SU-DHL-6 (cell line): ENCODE measurements at regions not wholly inside any gene's neighbourhood (a gene's known extent, or its start where the extent isn't known, plus 50 kb on each side); places are given as distances from the start of the nearest gene placed in this dataset.

Source experiments
- H2AFZ ChIP-seq: fragments of 200-600 bp; sonication (generic); 2 replicates; pipeline ENCODE4 v1.6.1; 2014; ENCODE audit warnings: low read depth, mild to moderate bottlenecking, moderate library complexity, mixed read lengths, antibody characterized with exemption, low read length; ENCODE audit not compliant: severe bottlenecking
- H3F3A ChIP-seq: fragments of 200-600 bp; shearing (Covaris generic); 2 replicates; pipeline ENCODE4 v1.6.0; 2016; ENCODE audit warnings: antibody characterized with exemption, mild to moderate bottlenecking; ENCODE audit not compliant: insufficient read depth
- H3K27ac ChIP-seq: fragments of 200-600 bp; sonication (generic); 2 replicates; pipeline ENCODE4 v1.5.1; 2016; ENCODE audit warnings: low read depth, mild to moderate bottlenecking, low read length, moderate library complexity, mixed read lengths
- H3K27me3 ChIP-seq: fragments of 200-600 bp; sonication (generic), shearing (Covaris generic); 2 replicates; pipeline ENCODE4 v1.6.0; 2014; ENCODE audit warnings: mild to moderate bottlenecking, low read length
- H3K36me3 ChIP-seq: fragments of 200-600 bp; sonication (generic); 2 replicates; pipeline ENCODE4 v1.6.1; 2014; ENCODE audit warnings: mild to moderate bottlenecking, low read length, mixed read lengths
- H3K4me2 ChIP-seq: fragments of 300-600, 200-600 bp; shearing (Covaris generic), sonication (generic); 2 replicates; pipeline ENCODE4 v1.6.0; 2014; ENCODE audit warnings: low read length, low read depth, mild to moderate bottlenecking; ENCODE audit not compliant: poor library complexity, severe bottlenecking
- H3K4me3 ChIP-seq: fragments of 200-600 bp; sonication (generic); 2 replicates; pipeline ENCODE4 v1.5.1; 2014; ENCODE audit warnings: antibody characterized with exemption, low read length, mild to moderate bottlenecking, mixed read lengths; ENCODE audit not compliant: insufficient read depth, poor library complexity, severe bottlenecking
- H3K79me2 ChIP-seq: fragments of 200-600 bp; sonication (generic); 2 replicates; pipeline ENCODE4 v1.6.1; 2014; ENCODE audit warnings: mild to moderate bottlenecking, low read length, moderate library complexity; ENCODE audit not compliant: insufficient read depth
- H3K9ac ChIP-seq: fragments of 200-600 bp; sonication (generic); 2 replicates; pipeline ENCODE4 v1.7.0; 2014; ENCODE audit warnings: mild to moderate bottlenecking, low read length
- H3K9me2 ChIP-seq: fragments of 200-600 bp; sonication (generic); replicated peaks from 2 replicates; pipeline ENCODE4 v1.6.1; 2014; ENCODE audit warnings: low read length; ENCODE audit not compliant: insufficient read depth
- H3K9me3 ChIP-seq: fragments of 200-600 bp; sonication (generic); 2 replicates; pipeline ENCODE4 v1.6.1; 2014; ENCODE audit warnings: low read length, mixed read lengths; ENCODE audit not compliant: insufficient read depth
- H4K20me1 ChIP-seq: fragments of 200-600 bp; sonication (generic); 2 replicates; pipeline ENCODE4 v1.6.1; 2014; ENCODE audit warnings: low read depth, mild to moderate bottlenecking, antibody characterized with exemption, low read length, moderate library complexity, mixed read lengths
- CTCF ChIP-seq: fragments of 200-600 bp; sonication (generic); IDR thresholded peaks from one replicate; pipeline ENCODE4 v1.5.1; 2017; ENCODE audit warnings: antibody characterized with exemption, mild to moderate bottlenecking, low read length, moderate library complexity; ENCODE audit not compliant: insufficient read depth, poor library complexity, severe bottlenecking
- EZH2phosphoT487 ChIP-seq: fragments of 200-600 bp; sonication (generic), shearing (Covaris generic); conservative IDR thresholded peaks from 2 replicates; pipeline ENCODE4 v1.6.1; 2018; ENCODE audit warnings: mild to moderate bottlenecking, antibody characterized with exemption, low read length, moderate library complexity, mixed read lengths

- H4K20me1 ChIP-seq, result no peaks in the 10 kb centered on the region
- no peaks in the 10 kb centered on the region for H3F3A ChIP-seq
- no peak overlapping the region for H3K9ac ChIP-seq
- H3K36me3 ChIP-seq, result no peaks in the 10 kb centered on the region
- no peak for TF ChIP-seq CTCF
- no peak for TF ChIP-seq EZH2phosphoT487
- H3K27me3 ChIP-seq, result no peaks in the 10 kb centered on the region
- H3K4me2 ChIP-seq, result no peak overlapping the region
- no peak overlapping the region for H3K4me3 ChIP-seq
- no peaks in the 10 kb centered on the region for H3K9me3 ChIP-seq
- no peaks in the 10 kb centered on the region for H3K79me2 ChIP-seq
- no peak overlapping the region for H2AFZ ChIP-seq
- H3K9me2 ChIP-seq, result no peaks in the 10 kb centered on the region
- H3K27ac ChIP-seq, result no peak overlapping the region
Measured at GRCh38 chr5:175328176-175328575, 115.8 kb downstream of the DRD1 start.

DNA sequence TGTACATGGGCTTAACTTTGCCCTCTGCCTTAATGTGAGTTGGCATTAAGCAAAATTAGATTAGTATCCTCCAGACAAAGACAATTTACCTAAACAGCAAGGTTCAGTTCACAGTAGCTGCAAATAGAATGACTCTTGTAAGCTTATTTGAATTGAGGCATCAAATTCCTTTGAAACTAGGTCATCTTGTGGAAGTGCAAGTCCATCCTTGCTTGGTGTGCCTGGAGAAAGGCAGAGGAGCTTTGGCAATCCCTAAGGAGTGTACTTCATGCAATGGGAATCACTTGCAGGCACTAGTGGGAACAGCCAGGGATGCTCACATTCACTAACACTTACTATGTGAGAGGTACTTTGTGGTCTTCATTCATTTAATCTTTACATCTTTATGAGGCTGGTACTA, 118.3 kb downstream of the DRD1 start:
- Histone ChIP-seq H3K9me2 (no peaks in the 10 kb centered on the region), H3K27me3 (no peaks in the 10 kb centered on the region), H2AFZ (no peak overlapping the region), H3K4me2 (no peak overlapping the region), H4K20me1 (no peaks in the 10 kb centered on the region), H3K27ac (no peak overlapping the region), H3F3A (no peaks in the 10 kb centered on the region), H3K36me3 (no peaks in the 10 kb centered on the region), H3K9me3 (no peaks in the 10 kb centered on the region), H3K9ac (no peak overlapping the region), H3K79me2 (no peaks in the 10 kb centered on the region), H3K4me3 (no peak overlapping the region)
- TF ChIP-seq EZH2phosphoT487, result no peak
- TF ChIP-seq CTCF, result no peak

DNA sequence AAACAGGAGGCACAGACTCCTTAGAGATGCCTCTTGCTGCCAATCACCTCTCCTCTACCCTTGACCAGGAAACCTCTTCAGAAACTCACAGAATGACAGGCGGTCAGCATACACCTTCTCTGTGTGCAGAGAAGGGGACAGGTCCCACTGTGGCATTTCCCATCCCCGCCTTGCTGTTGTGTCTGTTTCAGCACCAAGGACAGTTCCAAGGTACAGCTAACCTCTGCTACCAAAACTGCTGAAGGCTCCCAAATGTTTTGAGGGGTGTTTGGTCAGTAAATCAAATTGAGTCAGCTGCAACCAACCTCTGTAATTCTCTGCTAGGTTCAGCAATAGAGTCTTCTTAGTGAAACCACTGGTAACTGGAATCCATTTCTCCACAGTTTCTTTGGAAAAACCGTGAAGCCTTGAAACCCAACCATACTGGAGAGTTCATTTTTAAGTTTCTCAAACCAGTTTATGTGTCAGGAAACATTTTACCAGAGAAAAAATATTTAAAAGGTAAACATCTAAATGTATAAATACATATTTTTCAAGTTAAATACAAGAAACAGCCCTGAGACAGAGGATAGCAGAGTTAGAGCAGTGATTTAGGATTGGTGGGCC, 122.0 kb downstream of the DRD1 start:
- Histone ChIP-seq H3K9me3 (no peaks in the 10 kb centered on the region), H3K27me3 (no peaks in the 10 kb centered on the region), H3F3A (no peaks in the 10 kb centered on the region), H3K4me2 (no peak overlapping the region), H3K4me3 (no peak overlapping the region), H3K79me2 (no peaks in the 10 kb centered on the region), H2AFZ (no peak overlapping the region), H3K36me3 (no peaks in the 10 kb centered on the region), H3K9ac (no peak overlapping the region), H3K9me2 (no peaks in the 10 kb centered on the region), H3K27ac (no peak overlapping the region), H4K20me1 (no peaks in the 10 kb centered on the region)
- TF ChIP-seq CTCF (no peak), EZH2phosphoT487 (no peak)

DNA sequence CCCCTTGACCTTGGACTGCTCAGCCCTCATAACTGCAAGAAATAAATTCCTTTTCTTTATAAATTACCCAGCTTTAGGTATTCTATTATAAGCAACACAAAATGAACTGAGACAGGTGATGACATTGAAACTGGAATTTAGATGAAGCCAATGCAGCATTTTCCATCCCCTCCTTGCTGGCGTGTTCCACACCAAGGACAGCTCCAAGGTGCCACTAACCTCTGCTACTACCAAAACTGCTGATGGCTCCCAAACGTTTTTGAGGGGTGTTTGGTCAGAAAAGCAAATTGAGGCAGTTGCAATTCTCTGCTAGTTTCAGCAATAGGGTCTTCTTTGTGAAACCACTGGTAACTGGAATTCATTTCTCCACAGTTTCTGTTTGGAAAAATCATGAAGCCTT, 124.8 kb downstream of the DRD1 start:
- Histone ChIP-seq H3K4me3 (no peak overlapping the region), H3K9me2 (no peaks in the 10 kb centered on the region), H3F3A (no peaks in the 10 kb centered on the region), H3K36me3 (no peaks in the 10 kb centered on the region), H3K9ac (no peak overlapping the region), H3K27ac (no peak overlapping the region), H4K20me1 (no peaks in the 10 kb centered on the region), H2AFZ (no peak overlapping the region), H3K27me3 (no peaks in the 10 kb centered on the region), H3K4me2 (no peak overlapping the region), H3K79me2 (no peaks in the 10 kb centered on the region), H3K9me3 (no peaks in the 10 kb centered on the region)
- no peak for TF ChIP-seq CTCF
- no peak for TF ChIP-seq EZH2phosphoT487
